AG04449 (cell line): ENCODE measurements at regions not wholly inside any gene's neighbourhood (a gene's known extent, or its start where the extent isn't known, plus 50 kb on each side); places are given as distances from the start of the nearest gene placed in this dataset.

Source experiments
- CTCF ChIA-PET: fragments of 350-600 bp; formaldehyde crosslinking; extraction: SDS; loops from one replicate; lab custom pipeline; 2021; ENCODE audit warnings: antibody characterized with exemption; lab: Yijun Ruan, JAX
- POLR2A ChIA-PET: fragments of 400-600, 350-600 bp; formaldehyde crosslinking; extraction: SDS; loops from one replicate; lab custom pipeline; 2020; ENCODE audit warnings: antibody characterized with exemption, inconsistent platforms; lab: Yijun Ruan, JAX
- DNase-seq: peaks from one replicate; pipeline ENCODE4 v3.0.0-alpha.2; 2010; ENCODE audit warnings: low read depth, low spot score
- H3K4me3 ChIP-seq: 2 replicates; pipeline ENCODE4 v1.5.1; 2011; ENCODE audit warnings: low read depth, mild to moderate bottlenecking, control low read depth, low read length
- CTCF ChIP-seq: IDR thresholded peaks from one replicate; pipeline ENCODE4 v1.5.1; 2011; ENCODE audit warnings: mild to moderate bottlenecking, moderate library complexity, low read length, control low read depth, inconsistent platforms; ENCODE audit not compliant: insufficient read depth; ENCODE audit errors: missing control alignments

- DNase-seq = no peak
- POLR2A ChIA-PET = no interaction called here
- CTCF ChIA-PET = interaction anchor here (1.3 kb wide), 1 partner anchor 177 kb away, joined by 3 read pairs; no protein-coding TSS in a partner anchor
- H3K4me3 ChIP-seq = no peak overlapping the region
- TF ChIP-seq CTCF = no peak
These were observed 110.7 kb downstream of the UTRN start for GRCh38 chr6:144395826-144396225.

GRCh38 chr6:144397141-144397540 is 112.0 kb downstream of the UTRN start:
- no peak for DNase-seq
- H3K4me3 ChIP-seq = no peak overlapping the region
- no peak for TF ChIP-seq CTCF
- ChIA-PET POLR2A (no interaction called here), CTCF (interaction anchor here (1.3 kb wide), 1 partner anchor 178 kb away, joined by 3 read pairs; no protein-coding TSS in a partner anchor)

- TF ChIP-seq CTCF = no peak
- ChIA-PET POLR2A (no interaction called here), CTCF (no interaction called here)
These were observed 115.2 kb downstream of the UTRN start for GRCh38 chr6:144400321-144400720.

DNA sequence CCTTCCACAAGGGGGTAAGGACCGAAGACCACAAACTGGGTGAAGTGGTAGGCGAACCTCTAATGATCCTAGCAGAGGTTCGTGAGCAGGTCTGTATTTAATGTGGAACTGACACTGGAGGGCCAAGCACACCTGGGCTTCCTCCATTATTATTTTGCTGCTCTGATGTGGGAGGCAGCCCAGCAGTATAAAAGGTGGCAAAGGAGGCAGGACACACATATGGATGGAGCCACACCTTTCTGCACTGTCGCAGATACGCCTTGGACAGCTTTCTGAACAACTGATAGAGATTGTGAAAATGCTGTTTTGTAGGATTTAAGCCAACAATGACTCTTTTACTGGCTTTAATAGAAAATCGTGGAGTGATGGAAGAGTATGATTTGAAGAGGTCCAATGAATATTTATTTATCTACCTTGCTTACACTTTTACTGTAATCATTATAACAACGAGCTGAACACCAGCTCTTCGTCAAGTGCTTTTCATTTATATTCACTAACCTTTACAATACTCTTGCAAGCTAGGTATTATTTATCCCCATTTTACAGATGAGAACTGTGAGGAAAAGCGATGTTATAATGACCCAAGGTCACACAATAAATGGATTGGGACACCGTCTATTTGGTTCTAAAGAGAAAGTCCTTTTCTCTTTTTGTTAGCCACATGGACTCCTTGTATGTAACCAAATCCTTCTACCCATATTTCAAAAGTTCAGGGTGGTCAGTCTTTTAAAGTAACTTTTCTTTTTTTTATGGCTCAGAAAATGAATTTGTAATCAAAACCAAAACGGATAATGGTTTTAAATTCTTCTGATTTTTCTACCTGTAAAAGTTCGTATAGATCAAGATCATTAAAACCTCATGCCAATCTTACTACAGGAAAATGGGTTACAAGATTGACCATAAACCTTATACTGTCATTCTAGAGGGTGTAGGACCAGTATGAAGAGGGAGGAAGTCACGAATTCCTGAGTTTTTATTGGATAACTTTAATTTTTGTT is 116.9 kb downstream of the UTRN start:
- CTCF ChIA-PET = no interaction called here
- POLR2A ChIA-PET = no interaction called here
- TF ChIP-seq CTCF = no peak
- no peak overlapping the region for H3K4me3 ChIP-seq
- no peak for DNase-seq

More at GRCh38 chr6:144400321-144400720, 115.2 kb downstream of the UTRN start:
- H3K4me3 ChIP-seq = no peak overlapping the region
- DNase-seq = no peak

DNA sequence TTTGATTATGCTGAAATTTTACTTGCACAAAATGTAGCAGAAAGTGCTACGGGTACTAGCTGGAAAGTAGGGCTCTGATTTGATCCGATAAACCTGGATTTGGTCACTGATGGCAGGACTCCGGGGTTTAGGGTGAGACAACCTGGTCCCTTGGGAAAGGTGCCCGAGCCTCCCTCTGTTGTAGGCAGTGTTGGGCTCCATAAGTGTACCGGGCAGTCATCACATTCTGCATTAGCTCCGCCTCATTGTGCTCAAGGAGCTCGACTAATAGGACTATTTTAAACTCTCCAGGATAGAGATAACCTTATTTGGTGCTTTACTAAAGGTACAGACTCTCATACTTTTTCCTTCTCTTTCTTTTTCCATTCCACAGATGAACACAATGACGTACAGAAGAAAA is 117.6 kb downstream of the UTRN start:
- DNase-seq = no peak
- TF ChIP-seq CTCF = no peak
- ChIA-PET POLR2A (no interaction called here), CTCF (no interaction called here)
- no peak overlapping the region for H3K4me3 ChIP-seq

GRCh38 chr6:144405163-144405562 is 120.0 kb downstream of the UTRN start:
- H3K4me3 ChIP-seq = no peak overlapping the region
- POLR2A ChIA-PET = no interaction called here
- DNase-seq = no peak
- TF ChIP-seq CTCF = no peak
- CTCF ChIA-PET = no interaction called here
